ENCODE measurements at regions not wholly inside any gene's neighbourhood (a gene's known extent, or its start where the extent isn't known, plus 50 kb on each side); places are given as distances from the start of the nearest gene placed in this dataset.

DNA sequence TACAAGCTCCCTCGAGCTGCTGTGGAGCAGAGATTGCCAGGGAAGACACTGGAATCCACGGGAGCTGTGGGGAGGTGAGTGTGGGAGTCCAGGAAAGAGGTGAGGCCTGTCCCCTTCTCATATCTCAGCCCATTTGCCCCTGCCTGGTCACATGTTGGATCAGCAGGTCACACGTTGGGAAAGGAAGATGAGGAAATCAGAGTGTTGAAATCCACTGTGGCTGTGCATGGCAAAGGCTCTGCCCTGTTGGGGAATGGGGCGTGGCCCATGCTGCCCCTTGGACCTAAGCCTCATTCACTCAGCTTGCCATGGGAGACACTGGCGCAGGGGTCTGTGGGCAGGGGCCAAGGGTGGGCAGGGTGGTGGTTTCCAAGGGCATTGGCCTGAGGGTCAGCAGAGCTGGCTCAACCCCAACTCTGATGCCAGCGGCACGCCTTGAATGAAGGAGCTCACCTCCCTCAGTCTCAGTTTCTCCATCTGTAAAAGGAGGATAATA, 85.4 kb upstream of the CPEB4 start:
- Histone ChIP-seq H3K9me3 (ENCODE audit: control insufficient read depth in 1 of 2, low read length in 2 of 2) (peaks cover 0 to 3% of the 10 kb centered on the region in 2 donors), H3K4me3 (ENCODE audit: low read depth in 1 of 2, low read length in 2 of 2) (no peak overlapping the region), H3K36me3 (ENCODE audit: control insufficient read depth in 1 of 2, insufficient read depth in 2 of 2, low read length in 2 of 2) (no peaks in the 10 kb centered on the region), H3K4me1 (ENCODE audit: control insufficient read depth in 1 of 2, insufficient read depth in 2 of 2, low read length in 2 of 2) (no peaks in the 10 kb centered on the region), H3K27ac (ENCODE audit: low read length) (no peak overlapping the region), H3K27me3 (ENCODE audit: low read depth, low read length) (no peaks in the 10 kb centered on the region)

DNA sequence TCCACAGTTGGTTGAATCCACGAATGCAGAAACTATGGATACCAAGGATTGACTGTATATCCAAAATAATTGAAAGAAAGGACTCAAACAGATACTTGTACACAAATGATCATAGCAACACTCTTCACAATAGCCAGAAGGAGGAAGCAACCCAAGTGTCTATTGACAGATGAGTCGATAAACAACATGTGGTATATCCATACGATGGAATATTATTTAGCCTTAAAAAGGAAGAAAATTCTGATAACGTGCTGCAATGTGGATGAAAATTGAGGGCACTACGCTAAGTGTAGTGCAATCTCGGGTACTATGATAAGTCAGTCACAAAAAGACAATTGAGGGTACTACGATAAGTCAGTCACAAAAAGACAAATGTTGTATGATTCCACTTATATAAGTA, 83.6 kb upstream of the CPEB4 start:
- no peaks in the 10 kb centered on the region for H3K4me1 ChIP-seq (ENCODE audit: control insufficient read depth in 1 of 2, insufficient read depth in 2 of 2, low read length in 2 of 2)
- H3K4me3 ChIP-seq (ENCODE audit: low read depth in 1 of 2, low read length in 2 of 2), result no peak overlapping the region
- peaks cover 0 to 3% of the 10 kb centered on the region in 2 donors for H3K9me3 ChIP-seq (ENCODE audit: control insufficient read depth in 1 of 2, low read length in 2 of 2)
- H3K27me3 ChIP-seq (ENCODE audit: low read depth, low read length), result no peaks in the 10 kb centered on the region
- no peaks in the 10 kb centered on the region for H3K36me3 ChIP-seq (ENCODE audit: control insufficient read depth in 1 of 2, insufficient read depth in 2 of 2, low read length in 2 of 2)
- H3K27ac ChIP-seq (ENCODE audit: low read length), result no peak overlapping the region

- H3K9me3 ChIP-seq (ENCODE audit: control insufficient read depth in 1 of 2, low read length in 2 of 2), result peaks cover 0 to 3% of the 10 kb centered on the region in 2 donors
- H3K4me1 ChIP-seq (ENCODE audit: control insufficient read depth in 1 of 2, insufficient read depth in 2 of 2, low read length in 2 of 2), result no peaks in the 10 kb centered on the region
- H3K27me3 ChIP-seq (ENCODE audit: low read depth, low read length), result no peaks in the 10 kb centered on the region
- H3K27ac ChIP-seq (ENCODE audit: low read length), result no peak overlapping the region
- H3K36me3 ChIP-seq (ENCODE audit: control insufficient read depth in 1 of 2, insufficient read depth in 2 of 2, low read length in 2 of 2), result no peaks in the 10 kb centered on the region
- H3K4me3 ChIP-seq (ENCODE audit: low read depth in 1 of 2, low read length in 2 of 2), result no peak overlapping the region
Observed at GRCh38 chr5:173806270-173807035, 81.7 kb upstream of the CPEB4 start.

GRCh38 chr5:173807181-173807655, 80.9 kb upstream of the CPEB4 start:
- Histone ChIP-seq H3K27ac (ENCODE audit: low read length) (no peak overlapping the region), H3K4me3 (ENCODE audit: low read depth in 1 of 2, low read length in 2 of 2) (no peak overlapping the region), H3K27me3 (ENCODE audit: low read depth, low read length) (no peaks in the 10 kb centered on the region)

GRCh38 chr5:173808079-173808808, 79.9 kb upstream of the CPEB4 start:
- no peaks in the 10 kb centered on the region for H3K36me3 ChIP-seq (ENCODE audit: control insufficient read depth in 1 of 2, insufficient read depth in 2 of 2, low read length in 2 of 2)
- no peaks in the 10 kb centered on the region for H3K4me1 ChIP-seq (ENCODE audit: control insufficient read depth in 1 of 2, insufficient read depth in 2 of 2, low read length in 2 of 2)
- no peaks in the 10 kb centered on the region for H3K27me3 ChIP-seq (ENCODE audit: low read depth, low read length)
- H3K4me3 ChIP-seq (ENCODE audit: low read depth in 1 of 2, low read length in 2 of 2), result no peak overlapping the region
- no peak overlapping the region for H3K27ac ChIP-seq (ENCODE audit: low read length)
- peaks cover 0 to 3% of the 10 kb centered on the region in 2 donors for H3K9me3 ChIP-seq (ENCODE audit: control insufficient read depth in 1 of 2, low read length in 2 of 2)

More at GRCh38 chr5:173807181-173807655, 80.9 kb upstream of the CPEB4 start:
- Histone ChIP-seq H3K36me3 (ENCODE audit: control insufficient read depth in 1 of 2, insufficient read depth in 2 of 2, low read length in 2 of 2) (no peaks in the 10 kb centered on the region), H3K4me1 (ENCODE audit: control insufficient read depth in 1 of 2, insufficient read depth in 2 of 2, low read length in 2 of 2) (no peaks in the 10 kb centered on the region), H3K9me3 (ENCODE audit: control insufficient read depth in 1 of 2, low read length in 2 of 2) (peaks cover 0 to 3% of the 10 kb centered on the region in 2 donors)

DNA sequence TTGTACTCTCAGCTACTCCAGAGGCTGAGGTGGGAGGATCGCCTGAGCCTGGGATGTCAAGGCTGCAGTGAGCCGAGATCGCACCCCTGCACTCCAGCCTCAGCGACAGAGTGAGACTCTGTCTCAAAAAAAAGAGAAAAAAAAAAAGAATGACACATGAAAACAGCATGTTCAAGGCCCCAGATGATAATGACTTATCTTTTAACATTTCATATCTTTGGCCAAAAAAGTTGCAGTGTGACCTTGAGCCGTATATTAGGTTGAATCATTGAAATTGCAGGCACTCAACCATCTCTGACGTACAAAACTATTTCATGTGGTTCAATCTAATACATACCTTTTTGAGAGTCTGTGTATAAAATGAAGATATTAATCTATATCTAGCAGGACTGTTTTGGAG, 79.1 kb upstream of the CPEB4 start:
- Histone ChIP-seq H3K9me3 (ENCODE audit: control insufficient read depth in 1 of 2, low read length in 2 of 2) (peaks cover 0 to 3% of the 10 kb centered on the region in 2 donors), H3K4me1 (ENCODE audit: control insufficient read depth in 1 of 2, insufficient read depth in 2 of 2, low read length in 2 of 2) (no peaks in the 10 kb centered on the region), H3K36me3 (ENCODE audit: control insufficient read depth in 1 of 2, insufficient read depth in 2 of 2, low read length in 2 of 2) (no peaks in the 10 kb centered on the region), H3K27ac (ENCODE audit: low read length) (no peak overlapping the region), H3K27me3 (ENCODE audit: low read depth, low read length) (no peaks in the 10 kb centered on the region), H3K4me3 (ENCODE audit: low read depth in 1 of 2, low read length in 2 of 2) (no peak overlapping the region)

DNA sequence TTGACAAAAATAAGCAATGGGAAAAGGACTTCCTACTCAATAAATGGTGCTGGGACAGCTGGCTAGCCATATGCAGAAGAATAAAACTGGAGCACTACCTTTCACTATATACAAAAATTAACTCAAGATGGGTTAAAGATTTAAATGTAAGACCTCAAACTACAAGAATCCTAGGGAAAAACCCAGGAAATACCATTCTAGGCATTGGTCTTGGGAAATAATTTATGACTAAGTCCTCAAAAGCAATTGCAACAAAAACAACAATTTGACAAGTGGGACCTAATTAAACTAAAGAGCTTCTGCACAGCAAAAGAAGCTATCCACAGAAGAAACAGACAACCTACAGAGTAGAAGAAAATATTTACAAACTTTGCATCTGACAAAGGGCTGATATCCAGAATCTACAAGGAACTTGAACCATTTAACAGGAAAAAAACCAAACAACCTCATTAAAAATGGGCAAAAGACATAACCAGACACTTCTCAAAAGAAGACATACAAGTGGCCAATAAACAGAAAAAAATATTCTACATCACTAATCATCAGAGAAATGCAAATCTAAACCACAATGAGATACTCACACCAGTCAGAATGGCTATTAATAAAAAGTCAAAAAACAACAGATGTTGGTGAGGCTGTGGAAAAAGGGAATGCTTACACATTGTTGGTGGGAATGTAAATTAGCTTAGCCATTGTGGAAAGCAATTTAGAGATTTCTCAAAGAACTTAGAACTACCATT, 75.2 kb upstream of the CPEB4 start:
- no peaks in the 10 kb centered on the region for H3K4me1 ChIP-seq (ENCODE audit: control insufficient read depth in 1 of 2, insufficient read depth in 2 of 2, low read length in 2 of 2)
- H3K27ac ChIP-seq (ENCODE audit: low read length), result no peak overlapping the region
- H3K9me3 ChIP-seq (ENCODE audit: control insufficient read depth in 1 of 2, low read length in 2 of 2), result no peaks in the 10 kb centered on the region
- H3K36me3 ChIP-seq (ENCODE audit: control insufficient read depth in 1 of 2, insufficient read depth in 2 of 2, low read length in 2 of 2), result no peaks in the 10 kb centered on the region
- H3K4me3 ChIP-seq (ENCODE audit: low read depth in 1 of 2, low read length in 2 of 2), result no peak overlapping the region
- H3K27me3 ChIP-seq (ENCODE audit: low read depth, low read length), result no peaks in the 10 kb centered on the region

- no peaks in the 10 kb centered on the region for H3K27me3 ChIP-seq (ENCODE audit: low read depth, low read length)
- no peaks in the 10 kb centered on the region for H3K36me3 ChIP-seq (ENCODE audit: control insufficient read depth in 1 of 2, insufficient read depth in 2 of 2, low read length in 2 of 2)
- no peak overlapping the region for H3K4me3 ChIP-seq (ENCODE audit: low read depth in 1 of 2, low read length in 2 of 2)
- H3K27ac ChIP-seq (ENCODE audit: low read length), result no peak overlapping the region
- no peaks in the 10 kb centered on the region for H3K9me3 ChIP-seq (ENCODE audit: control insufficient read depth in 1 of 2, low read length in 2 of 2)
- H3K4me1 ChIP-seq (ENCODE audit: control insufficient read depth in 1 of 2, insufficient read depth in 2 of 2, low read length in 2 of 2), result no peaks in the 10 kb centered on the region
Observed at GRCh38 chr5:173814053-173814452, 74.1 kb upstream of the CPEB4 start.

DNA sequence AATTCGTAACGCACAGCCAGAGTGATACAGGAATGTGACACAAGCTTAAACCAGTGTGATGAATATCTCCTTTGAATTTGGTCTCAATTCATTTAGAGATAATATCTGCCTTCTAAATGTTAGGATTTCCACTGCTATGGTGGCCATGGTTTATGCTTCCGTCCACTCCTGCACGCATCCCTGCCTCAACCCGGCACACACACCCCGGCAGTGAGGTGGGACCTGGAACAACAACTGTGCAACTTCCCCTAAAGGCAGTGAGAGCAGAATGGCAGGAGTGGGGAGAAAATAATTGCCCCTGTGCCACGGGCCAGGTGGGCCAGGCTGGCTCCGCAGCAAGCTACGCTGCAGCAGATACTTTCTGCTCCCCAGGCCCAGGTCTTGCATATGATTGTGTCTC, 72.6 kb upstream of the CPEB4 start:
- H3K36me3 ChIP-seq (ENCODE audit: control insufficient read depth in 1 of 2, insufficient read depth in 2 of 2, low read length in 2 of 2), result no peaks in the 10 kb centered on the region
- peaks cover 0 to 5% of the 10 kb centered on the region in 2 donors for H3K9me3 ChIP-seq (ENCODE audit: control insufficient read depth in 1 of 2, low read length in 2 of 2)
- H3K4me3 ChIP-seq (ENCODE audit: low read depth in 1 of 2, low read length in 2 of 2), result no peak overlapping the region
- no peaks in the 10 kb centered on the region for H3K4me1 ChIP-seq (ENCODE audit: control insufficient read depth in 1 of 2, insufficient read depth in 2 of 2, low read length in 2 of 2)
- H3K27me3 ChIP-seq (ENCODE audit: low read depth, low read length), result no peaks in the 10 kb centered on the region
- no peak overlapping the region for H3K27ac ChIP-seq (ENCODE audit: low read length)

GRCh38 chr5:173816728-173817127, 71.4 kb upstream of the CPEB4 start:
- Histone ChIP-seq H3K4me3 (ENCODE audit: low read depth in 1 of 2, low read length in 2 of 2) (no peak overlapping the region), H3K27ac (ENCODE audit: low read length) (no peak overlapping the region), H3K36me3 (ENCODE audit: control insufficient read depth in 1 of 2, insufficient read depth in 2 of 2, low read length in 2 of 2) (no peaks in the 10 kb centered on the region), H3K27me3 (ENCODE audit: low read depth, low read length) (no peaks in the 10 kb centered on the region), H3K9me3 (ENCODE audit: control insufficient read depth in 1 of 2, low read length in 2 of 2) (peaks cover 0 to 5% of the 10 kb centered on the region in 2 donors), H3K4me1 (ENCODE audit: control insufficient read depth in 1 of 2, insufficient read depth in 2 of 2, low read length in 2 of 2) (no peaks in the 10 kb centered on the region)

GRCh38 chr5:173817561-173817960, 70.6 kb upstream of the CPEB4 start:
- H3K4me3 ChIP-seq (ENCODE audit: low read depth in 1 of 2, low read length in 2 of 2), result no peak overlapping the region
- no peak overlapping the region for H3K27ac ChIP-seq (ENCODE audit: low read length)
- H3K27me3 ChIP-seq (ENCODE audit: low read depth, low read length), result no peaks in the 10 kb centered on the region
- no peaks in the 10 kb centered on the region for H3K4me1 ChIP-seq (ENCODE audit: control insufficient read depth in 1 of 2, insufficient read depth in 2 of 2, low read length in 2 of 2)
- no peaks in the 10 kb centered on the region for H3K36me3 ChIP-seq (ENCODE audit: control insufficient read depth in 1 of 2, insufficient read depth in 2 of 2, low read length in 2 of 2)
- H3K9me3 ChIP-seq (ENCODE audit: control insufficient read depth in 1 of 2, low read length in 2 of 2), result peaks cover 0 to 5% of the 10 kb centered on the region in 2 donors

All from muscle layer of duodenum (tissue), 2 donors.